HCT116 (cell line): ENCODE measurements at regions not wholly inside any gene's neighbourhood (a gene's known extent, or its start where the extent isn't known, plus 50 kb on each side); places are given as distances from the start of the nearest gene placed in this dataset.

Source experiments
- ATF3 ChIP-seq: IDR thresholded peaks from 2 replicates; pipeline ENCODE4 v1.6.1; 2012
- CTCF ChIP-seq, 3 experiments: fragments of 200-600 bp in 1 of 3; sonication (generic) in 1 of 3; IDR thresholded peaks in 2 of 3; conservative IDR thresholded peaks in 1 of 3; 2 replicates each; pipeline ENCODE4 v1.5.1; 2012 to 2017; ENCODE audit warnings: low read depth in 2 of 3, low read length in 2 of 3, antibody characterized with exemption in 1 of 3, borderline replicate concordance in 1 of 3, control low read depth in 1 of 3, mild to moderate bottlenecking in 1 of 3, mixed read lengths in 1 of 3, mixed run types in 1 of 3, moderate library complexity in 1 of 3; ENCODE audit not compliant: insufficient read depth in 1 of 3
- EGR1 ChIP-seq: IDR thresholded peaks from 2 replicates; pipeline ENCODE4 v1.6.1; 2012; ENCODE audit warnings: low read depth
- ELF1 ChIP-seq: IDR thresholded peaks from 2 replicates; pipeline ENCODE4 v1.6.1; 2012; ENCODE audit warnings: low read depth, borderline replicate concordance
- EZH2 ChIP-seq: fragments of 200-600 bp; sonication (generic); IDR thresholded peaks from 2 replicates; pipeline ENCODE4 v1.6.1; 2017; ENCODE audit warnings: antibody characterized with exemption, mixed run types
- JUND ChIP-seq: IDR thresholded peaks from 2 replicates; pipeline ENCODE4 v1.6.1; 2012
- POLR2A ChIP-seq: IDR thresholded peaks from 2 replicates; pipeline ENCODE4 v1.7.0; 2011; ENCODE audit warnings: borderline replicate concordance; ENCODE audit not compliant: insufficient read depth, insufficient read length; ENCODE audit errors: extremely low read depth
- POLR2AphosphoS5 ChIP-seq: IDR thresholded peaks from 2 replicates; pipeline ENCODE4 v1.6.1; 2011; ENCODE audit warnings: mild to moderate bottlenecking, low read depth, low read length, moderate library complexity
- RAD21 ChIP-seq: IDR thresholded peaks from 2 replicates; pipeline ENCODE4 v1.6.1; 2012; ENCODE audit warnings: low read depth, mild to moderate bottlenecking
- SRF ChIP-seq: IDR thresholded peaks from 2 replicates; pipeline ENCODE4 v1.6.1; 2012; ENCODE audit warnings: low read depth
- ZFX ChIP-seq: fragments of 450-650 bp; IDR thresholded peaks from 2 replicates; pipeline ENCODE4 v1.6.1; 2017
- ZNF274 ChIP-seq: fragments of 200-500 bp; sonication (Bioruptor generic); IDR thresholded peaks from 2 replicates; pipeline ENCODE4 v1.6.1; 2014; ENCODE audit warnings: mild to moderate bottlenecking, low read depth, low read length, inconsistent platforms

GRCh38 chrX:865422-865821, 234.8 kb downstream of the SHOX start:
- TF ChIP-seq CTCF (IDR thresholded peaks at IDR 0.05 in 2 of 3, conservative IDR thresholded peaks at IDR 0.05 in 1 of 3; ENCODE audit: borderline replicate concordance in 1 of 3, insufficient read depth in 1 of 3, low read depth in 2 of 3, low read length in 2 of 3) (no peak), JUND (no peak), EZH2 (no peak), POLR2AphosphoS5 (no peak), POLR2A (no peak), ZNF274 (no peak), RAD21 (no peak), ZFX (no peak), SRF (no peak), ATF3 (no peak), ELF1 (no peak), EGR1 (no peak)
